ENCODE measurements at regions not wholly inside any gene's neighbourhood (a gene's known extent, or its start where the extent isn't known, plus 50 kb on each side); places are given as distances from the start of the nearest gene placed in this dataset.

DNA sequence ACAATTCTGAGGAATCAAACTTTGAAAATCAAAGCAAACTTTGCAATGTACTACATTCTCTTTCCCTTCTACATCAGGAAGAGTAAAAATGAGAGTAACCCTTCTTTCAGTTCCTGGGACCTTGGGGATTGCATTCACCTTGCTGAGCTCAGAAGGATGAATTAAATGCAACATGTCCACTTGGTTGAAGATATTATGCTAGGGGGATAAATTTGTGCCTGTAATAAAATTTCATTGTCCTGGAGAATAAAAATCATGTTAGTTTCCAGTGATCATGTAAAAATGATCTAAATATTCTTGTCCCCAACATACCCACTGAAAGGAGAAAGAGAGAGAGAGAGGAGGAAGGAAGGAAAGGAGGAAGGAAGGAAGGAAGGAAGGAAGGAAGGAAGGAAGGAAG, 587.1 kb upstream of the NEGR1 start:
- H4K20me1 ChIP-seq (ENCODE audit: control insufficient read depth, insufficient read depth, low read length, poor library complexity, severe bottlenecking) = no peaks in the 10 kb centered on the region
- DNase-seq (no peak), ATAC-seq (ENCODE audit: low read depth) (no peak)
- Mint-ChIP-seq H3K9me3 (ENCODE audit: insufficient read depth) (peaks cover 2% of the 10 kb centered on the region), H3K27ac (no peak overlapping the region), H3K27me3 (no peaks in the 10 kb centered on the region), H3K4me1 (no peaks in the 10 kb centered on the region), H3K4me3 (no peak overlapping the region)
- CTCF ChIA-PET = no interaction called here
- no peaks in the 10 kb centered on the region for H3K36me3 ChIP-seq (replicated peaks in 1 of 2; ENCODE audit: control extremely low read depth in 1 of 2, control insufficient read depth in 1 of 2, extremely low read depth in 1 of 2, insufficient read depth in 2 of 2, low read length in 1 of 2)
- H3K79me2 ChIP-seq (ENCODE audit: control insufficient read depth, insufficient read depth, low read length) = no peaks in the 10 kb centered on the region
- no peak overlapping the region for H3K27ac ChIP-seq (ENCODE audit: low read length in 2 of 2)
- no peaks in the 10 kb centered on the region for H3K9me3 ChIP-seq (ENCODE audit: control extremely low read depth in 1 of 3, control insufficient read depth in 2 of 3, insufficient read depth in 1 of 3, low read length in 2 of 3)
- no peak for TF ChIP-seq EZH2 (IDR thresholded peaks at IDR 0.05; ENCODE audit: borderline replicate concordance, insufficient read depth, low read depth, low read length, poor library complexity, severe bottlenecking)
- TF ChIP-seq, protein P1, sequence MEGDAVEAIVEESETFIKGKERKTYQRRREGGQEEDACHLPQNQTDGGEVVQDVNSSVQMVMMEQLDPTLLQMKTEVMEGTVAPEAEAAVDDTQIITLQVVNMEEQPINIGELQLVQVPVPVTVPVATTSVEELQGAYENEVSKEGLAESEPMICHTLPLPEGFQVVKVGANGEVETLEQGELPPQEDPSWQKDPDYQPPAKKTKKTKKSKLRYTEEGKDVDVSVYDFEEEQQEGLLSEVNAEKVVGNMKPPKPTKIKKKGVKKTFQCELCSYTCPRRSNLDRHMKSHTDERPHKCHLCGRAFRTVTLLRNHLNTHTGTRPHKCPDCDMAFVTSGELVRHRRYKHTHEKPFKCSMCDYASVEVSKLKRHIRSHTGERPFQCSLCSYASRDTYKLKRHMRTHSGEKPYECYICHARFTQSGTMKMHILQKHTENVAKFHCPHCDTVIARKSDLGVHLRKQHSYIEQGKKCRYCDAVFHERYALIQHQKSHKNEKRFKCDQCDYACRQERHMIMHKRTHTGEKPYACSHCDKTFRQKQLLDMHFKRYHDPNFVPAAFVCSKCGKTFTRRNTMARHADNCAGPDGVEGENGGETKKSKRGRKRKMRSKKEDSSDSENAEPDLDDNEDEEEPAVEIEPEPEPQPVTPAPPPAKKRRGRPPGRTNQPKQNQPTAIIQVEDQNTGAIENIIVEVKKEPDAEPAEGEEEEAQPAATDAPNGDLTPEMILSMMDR (IDR thresholded peaks at IDR 0.05) = no peak
- H3K9ac ChIP-seq (ENCODE audit: low read length) = no peak overlapping the region
- H3K4me2 ChIP-seq (replicated peaks; ENCODE audit: low read depth, low read length, poor library complexity, severe bottlenecking) = no peak overlapping the region
- H2AFZ ChIP-seq (ENCODE audit: insufficient read depth, low read depth, low read length, poor library complexity, severe bottlenecking) = no peak overlapping the region
- no peaks in the 10 kb centered on the region for H3K27me3 ChIP-seq (replicated peaks in 1 of 4; ENCODE audit: control extremely low read depth in 1 of 4, control insufficient read depth in 3 of 4, insufficient read depth in 4 of 4, low read length in 3 of 4)
- no peak overlapping the region for H3K4me3 ChIP-seq (ENCODE audit: control extremely low read depth in 1 of 5, extremely low read depth in 1 of 5, insufficient read depth in 1 of 5, low read depth in 2 of 5, low read length in 4 of 5)
- intact Hi-C loops (cut with micrococcal nuclease) = no loop called here
- POLR2A ChIA-PET = no interaction called here
- no peaks in the 10 kb centered on the region for H3K4me1 ChIP-seq (ENCODE audit: control insufficient read depth in 2 of 2, insufficient read depth in 2 of 2, low read length in 2 of 2)

DNA sequence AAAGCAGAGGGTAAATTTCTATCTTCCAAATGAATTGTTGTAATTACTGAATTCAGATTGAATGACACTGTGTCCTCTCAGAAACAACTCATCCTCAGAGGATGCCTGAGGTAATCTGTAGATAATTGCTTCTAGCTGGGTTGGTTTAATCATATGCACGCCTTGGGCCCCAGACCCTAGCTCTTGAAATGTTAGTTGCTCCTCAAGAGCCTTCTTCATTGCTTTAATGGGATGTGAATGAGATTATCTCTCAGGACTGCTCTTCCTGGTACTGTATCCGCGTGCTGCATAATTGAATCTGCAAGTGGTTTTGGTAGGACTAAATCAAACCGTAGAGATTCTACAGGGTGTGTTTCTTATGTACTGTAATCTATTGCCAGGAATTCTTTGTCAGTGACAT, 569.3 kb upstream of the NEGR1 start:
- Mint-ChIP-seq H3K4me1 (no peaks in the 10 kb centered on the region), H3K27me3 (no peaks in the 10 kb centered on the region), H3K4me3 (no peak overlapping the region), H3K9me3 (ENCODE audit: insufficient read depth) (peaks cover 2% of the 10 kb centered on the region), H3K27ac (no peak overlapping the region)
- WGBS (ENCODE audit: insufficient coverage) = 50% methylated on average over 2 of the region's 4 CpGs
- Histone ChIP-seq H3K9ac (ENCODE audit: low read length) (no peak overlapping the region), H2AFZ (ENCODE audit: insufficient read depth, low read depth, low read length, poor library complexity, severe bottlenecking) (no peak overlapping the region), H3K79me2 (ENCODE audit: control insufficient read depth, insufficient read depth, low read length) (no peaks in the 10 kb centered on the region), H3K36me3 (replicated peaks in 1 of 2; ENCODE audit: control extremely low read depth in 1 of 2, control insufficient read depth in 1 of 2, extremely low read depth in 1 of 2, insufficient read depth in 2 of 2, low read length in 1 of 2) (no peaks in the 10 kb centered on the region), H4K20me1 (ENCODE audit: control insufficient read depth, insufficient read depth, low read length, poor library complexity, severe bottlenecking) (no peaks in the 10 kb centered on the region), H3K4me2 (replicated peaks; ENCODE audit: low read depth, low read length, poor library complexity, severe bottlenecking) (no peak overlapping the region), H3K27ac (ENCODE audit: low read length in 2 of 2) (no peak overlapping the region), H3K4me3 (ENCODE audit: control extremely low read depth in 1 of 5, extremely low read depth in 1 of 5, insufficient read depth in 1 of 5, low read depth in 2 of 5, low read length in 4 of 5) (no peak overlapping the region), H3K9me3 (ENCODE audit: control extremely low read depth in 1 of 3, control insufficient read depth in 2 of 3, insufficient read depth in 1 of 3, low read length in 2 of 3) (no peaks in the 10 kb centered on the region), H3K27me3 (replicated peaks in 1 of 4; ENCODE audit: control extremely low read depth in 1 of 4, control insufficient read depth in 3 of 4, insufficient read depth in 4 of 4, low read length in 3 of 4) (no peaks in the 10 kb centered on the region), H3K4me1 (ENCODE audit: control insufficient read depth in 2 of 2, insufficient read depth in 2 of 2, low read length in 2 of 2) (no peaks in the 10 kb centered on the region)
- CTCF ChIA-PET = no interaction called here
- POLR2A ChIA-PET = no interaction called here
- intact Hi-C loops (cut with micrococcal nuclease) = no loop called here
- TF ChIP-seq EZH2 (IDR thresholded peaks at IDR 0.05; ENCODE audit: borderline replicate concordance, insufficient read depth, low read depth, low read length, poor library complexity, severe bottlenecking) = no peak
- TF ChIP-seq, protein P1 (IDR thresholded peaks at IDR 0.05) = no peak
- DNase-seq (no peak), ATAC-seq (ENCODE audit: low read depth) (no peak)

Measured in B cell (primary cell).